Transverse colon (tissue), 4 donors: ENCODE measurements at regions not wholly inside any gene's neighbourhood (a gene's known extent, or its start where the extent isn't known, plus 50 kb on each side); places are given as distances from the start of the nearest gene placed in this dataset.

Source experiments
- DNase-seq: peaks from one replicate; pipeline ENCODE4 v3.0.0-alpha.2; 2019
- H3K27ac ChIP-seq, 4 donors: fragments of 200-600 bp; sonication (generic); 2 replicates each; pipeline ENCODE4 v1.5.1; 2016 to 2018; ENCODE audit warnings: inconsistent platforms in 4 of 4
- H3K27me3 ChIP-seq: fragments of 200-600 bp; sonication (generic); 2 replicates; pipeline ENCODE4 v1.5.1; 2017; ENCODE audit warnings: inconsistent platforms
- H3K36me3 ChIP-seq, 4 donors: fragments of 200-600 bp; sonication (generic); 2 replicates each; pipeline ENCODE4 v1.5.1; 2017 to 2019; ENCODE audit warnings: inconsistent platforms in 4 of 4
- H3K4me1 ChIP-seq, 4 donors: fragments of 200-600 bp; sonication (generic); 2 replicates each; pipeline ENCODE4 v1.5.1; 2017 to 2020; ENCODE audit warnings: inconsistent platforms in 4 of 4
- H3K4me3 ChIP-seq, 4 donors: fragments of 200-600 bp; sonication (generic); 1 replicate in 1 of 4; 2 replicates in 3 of 4; pipeline versions ENCODE4 v1.5.1 to v1.6.1; 2017 to 2019; ENCODE audit warnings: inconsistent platforms in 4 of 4
- H3K9me3 ChIP-seq, 2 donors: fragments of 200-600 bp; sonication (generic); 2 replicates each; pipeline ENCODE4 v1.5.1; 2017 to 2019; ENCODE audit warnings: inconsistent platforms in 2 of 2
- EP300 ChIP-seq: sonication (generic); formaldehyde crosslinking; IDR thresholded peaks from one replicate; pipeline ENCODE4 v1.6.1; 2017; ENCODE audit warnings: antibody characterized with exemption, low read depth
- POLR2A ChIP-seq: fragments of 450-650 bp; IDR thresholded peaks from one replicate; pipeline ENCODE4 v1.6.1; 2016; ENCODE audit warnings: antibody characterized with exemption, mild to moderate bottlenecking, moderate library complexity
- POLR2AphosphoS5 ChIP-seq, 3 donors: sonication (generic); formaldehyde crosslinking; IDR thresholded peaks; one replicate each; pipeline ENCODE4 v1.6.1; 2016; ENCODE audit warnings: antibody characterized with exemption in 3 of 3
- WGBS, 2 donors: methylation state at CpG; one replicate each; pipeline ENCODE4 v1.1.5; 2018; ENCODE audit warnings: low coverage in 1 of 2; 5-methylcytosine and 5-hydroxymethylcytosine counted together
- in situ Hi-C, 4 donors: fragments of 200-750 bp; cut with MboI; loops; one replicate each; pipeline versions ENCODE4 v1.15.0 to v1.15.1; 2017; ENCODE audit warnings: low sequenced_read_pairs in 3 of 4, low pct_ligation_motif_present in 1 of 4, low pct_unique_long_range_greater_than_20kb in 1 of 4
- intact Hi-C: fragments of 100-400 bp; cut with DNase I; formaldehyde crosslinking; loops from one replicate; pipeline ENCODE4 v1.15.1; 2023; ENCODE audit warnings: low total_unique reads
- TF ChIP-seq, protein P1 (sequence below), 5 experiments: fragments of 200-600 bp in 3 of 5; fragments of 450-650 bp in 2 of 5; sonication (generic) in 3 of 5; IDR thresholded peaks; 1 replicate in 2 of 5; 2 replicates in 3 of 5; pipeline ENCODE4 v1.5.1; 2016 to 2017; ENCODE audit warnings: antibody characterized with exemption in 5 of 5, inconsistent platforms in 3 of 5, mild to moderate bottlenecking in 2 of 5, moderate library complexity in 1 of 5

DNA sequence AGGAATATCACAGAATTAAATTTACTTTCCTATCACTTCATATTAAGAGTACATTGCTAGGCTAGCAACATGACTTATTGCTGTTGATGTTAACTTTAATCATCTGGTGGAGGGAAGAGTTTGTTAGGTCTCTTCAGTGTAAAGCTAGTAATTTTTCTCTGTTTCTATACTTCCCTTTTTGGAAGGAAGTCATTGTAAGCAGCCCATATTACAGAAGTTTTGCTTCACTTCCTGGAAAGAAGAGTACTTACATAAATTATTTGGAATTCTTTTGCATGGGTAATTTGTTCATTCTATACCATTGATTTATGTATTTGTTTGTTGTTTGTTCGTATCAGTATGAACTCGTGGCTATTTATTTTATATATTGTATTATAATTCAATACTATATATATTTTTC, 405.2 kb downstream of the RFPL4B start:
- intact Hi-C loops: no loop called here
- Histone ChIP-seq H3K27ac (no peak overlapping the region), H3K9me3 (no peaks in the 10 kb centered on the region), H3K4me3 (no peak overlapping the region), H3K36me3 (no peaks in the 10 kb centered on the region), H3K27me3 (no peaks in the 10 kb centered on the region), H3K4me1 (no peaks in the 10 kb centered on the region)
- TF ChIP-seq, protein P1, sequence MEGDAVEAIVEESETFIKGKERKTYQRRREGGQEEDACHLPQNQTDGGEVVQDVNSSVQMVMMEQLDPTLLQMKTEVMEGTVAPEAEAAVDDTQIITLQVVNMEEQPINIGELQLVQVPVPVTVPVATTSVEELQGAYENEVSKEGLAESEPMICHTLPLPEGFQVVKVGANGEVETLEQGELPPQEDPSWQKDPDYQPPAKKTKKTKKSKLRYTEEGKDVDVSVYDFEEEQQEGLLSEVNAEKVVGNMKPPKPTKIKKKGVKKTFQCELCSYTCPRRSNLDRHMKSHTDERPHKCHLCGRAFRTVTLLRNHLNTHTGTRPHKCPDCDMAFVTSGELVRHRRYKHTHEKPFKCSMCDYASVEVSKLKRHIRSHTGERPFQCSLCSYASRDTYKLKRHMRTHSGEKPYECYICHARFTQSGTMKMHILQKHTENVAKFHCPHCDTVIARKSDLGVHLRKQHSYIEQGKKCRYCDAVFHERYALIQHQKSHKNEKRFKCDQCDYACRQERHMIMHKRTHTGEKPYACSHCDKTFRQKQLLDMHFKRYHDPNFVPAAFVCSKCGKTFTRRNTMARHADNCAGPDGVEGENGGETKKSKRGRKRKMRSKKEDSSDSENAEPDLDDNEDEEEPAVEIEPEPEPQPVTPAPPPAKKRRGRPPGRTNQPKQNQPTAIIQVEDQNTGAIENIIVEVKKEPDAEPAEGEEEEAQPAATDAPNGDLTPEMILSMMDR (IDR thresholded peaks at IDR 0.05): no peak
- TF ChIP-seq EP300: no peak
- TF ChIP-seq POLR2AphosphoS5 (IDR thresholded peaks at IDR 0.05): no peak
- no peak for TF ChIP-seq POLR2A
- no peak for DNase-seq
- WGBS, 2 donors: 64 to 68% methylated on average over 2 of the region's 2 CpGs
- in situ Hi-C loops: no loop called here

DNA sequence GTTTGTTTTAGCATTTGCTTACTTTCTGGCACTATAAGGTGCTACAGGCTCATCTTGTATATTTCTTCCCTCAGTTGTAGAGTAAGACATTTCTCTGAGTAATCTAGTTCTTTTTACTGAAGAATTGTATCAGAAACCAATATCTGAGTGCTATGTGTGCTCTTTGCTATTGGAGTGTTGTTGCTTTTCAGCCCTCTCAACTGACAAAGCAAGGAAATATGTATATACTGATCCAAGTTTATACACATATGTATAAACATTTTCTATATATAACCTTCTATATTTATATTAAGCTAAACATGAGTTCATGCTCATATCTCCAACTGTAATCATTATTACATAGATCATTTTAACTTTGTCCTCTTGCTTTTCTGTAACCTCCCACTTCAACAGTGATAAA, 405.7 kb downstream of the RFPL4B start:
- Histone ChIP-seq H3K27me3 (no peaks in the 10 kb centered on the region), H3K27ac (no peak overlapping the region), H3K36me3 (no peaks in the 10 kb centered on the region), H3K4me1 (no peaks in the 10 kb centered on the region), H3K9me3 (no peaks in the 10 kb centered on the region), H3K4me3 (no peak overlapping the region)
- in situ Hi-C loops: no loop called here
- TF ChIP-seq EP300: no peak
- TF ChIP-seq, protein P1 (IDR thresholded peaks at IDR 0.05): no peak
- no peak for TF ChIP-seq POLR2AphosphoS5 (IDR thresholded peaks at IDR 0.05)
- no peak for TF ChIP-seq POLR2A
- no peak for DNase-seq
- intact Hi-C loops: no loop called here

DNA sequence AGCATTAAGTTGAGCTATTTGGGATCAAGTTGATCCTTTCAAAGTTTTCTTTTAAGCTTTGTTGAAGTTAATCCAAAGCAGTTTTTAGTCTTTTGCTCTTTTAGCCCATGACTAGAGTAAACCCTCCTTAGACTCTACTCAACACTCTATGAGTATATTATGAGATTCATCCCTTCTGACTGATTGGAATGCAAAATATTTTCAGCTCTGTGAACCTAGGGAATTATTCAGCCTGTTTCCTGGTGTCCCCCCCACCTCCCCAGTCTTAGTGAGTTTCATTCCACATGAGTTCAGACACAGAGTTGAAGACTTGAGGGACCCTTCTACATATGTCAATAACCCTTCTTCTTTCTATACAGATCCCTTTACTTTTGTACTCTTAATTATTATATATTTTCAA, 413.7 kb downstream of the RFPL4B start:
- Histone ChIP-seq H3K36me3 (no peaks in the 10 kb centered on the region), H3K4me1 (no peaks in the 10 kb centered on the region), H3K4me3 (no peak overlapping the region), H3K9me3 (no peaks in the 10 kb centered on the region), H3K27ac (no peak overlapping the region), H3K27me3 (no peaks in the 10 kb centered on the region)
- TF ChIP-seq POLR2A (no peak), EP300 (no peak), POLR2AphosphoS5 (IDR thresholded peaks at IDR 0.05) (no peak)
- TF ChIP-seq, protein P1 (IDR thresholded peaks at IDR 0.05): no peak
- DNase-seq: no peak
- in situ Hi-C loops (no loop called here), intact Hi-C loops (no loop called here)

DNA sequence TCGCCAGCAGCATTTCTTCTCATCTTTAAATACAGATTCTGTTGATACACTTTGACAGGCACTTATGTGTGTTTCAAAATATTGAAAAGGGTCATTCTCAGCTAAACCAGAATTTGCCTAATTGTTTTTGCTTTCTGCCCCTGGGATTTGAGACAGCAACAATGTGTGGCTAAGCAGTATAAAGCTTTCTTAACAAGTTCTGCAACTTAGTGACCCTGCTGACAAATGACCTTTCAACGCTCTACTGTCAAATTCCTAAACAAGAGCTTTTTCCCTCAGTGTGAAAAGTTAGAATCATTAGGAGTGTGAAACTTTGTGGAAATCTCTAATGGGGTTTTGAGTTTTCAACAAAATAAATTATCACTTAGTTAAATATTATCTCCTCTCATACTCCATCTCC, 414.6 kb downstream of the RFPL4B start:
- no peak for DNase-seq
- Histone ChIP-seq H3K27me3 (no peaks in the 10 kb centered on the region), H3K27ac (no peak overlapping the region), H3K9me3 (no peaks in the 10 kb centered on the region), H3K36me3 (no peaks in the 10 kb centered on the region), H3K4me3 (no peak overlapping the region), H3K4me1 (no peaks in the 10 kb centered on the region)
- TF ChIP-seq POLR2AphosphoS5 (IDR thresholded peaks at IDR 0.05) (no peak), EP300 (no peak), POLR2A (no peak)
- TF ChIP-seq, protein P1 (IDR thresholded peaks at IDR 0.05): no peak
- 74 to 88% methylated on average over 2 of the region's 2 CpGs for whole genome bisulfite sequencing, 2 donors
- intact Hi-C loops (no loop called here), in situ Hi-C loops (no loop called here)
